ENCODE measurements at regions not wholly inside any gene's neighbourhood (a gene's known extent, or its start where the extent isn't known, plus 50 kb on each side); places are given as distances from the start of the nearest gene placed in this dataset.

DNA sequence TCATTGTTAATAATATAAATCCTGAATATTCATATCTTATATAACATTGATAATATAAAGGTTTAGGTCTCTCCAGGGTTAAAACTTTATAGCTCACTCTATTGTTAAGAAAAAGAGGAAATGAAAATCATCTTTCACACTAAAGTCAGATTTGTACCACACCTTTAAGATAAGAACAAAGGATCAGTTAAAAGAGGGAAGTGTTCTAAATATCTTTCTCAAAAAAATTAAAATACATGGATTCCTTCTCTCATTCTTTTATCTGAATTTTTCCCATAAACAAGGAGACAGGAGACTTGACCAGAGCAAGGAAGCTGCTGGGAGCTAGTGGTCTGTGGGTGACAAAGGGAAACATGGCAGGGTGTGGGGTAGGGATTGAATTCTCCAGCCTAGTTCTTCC, 323.0 kb upstream of the CPXCR1 start:
- no TSS peak for BruUV-seq (replicated peaks)
- intact Hi-C loops (cut with micrococcal nuclease; ENCODE audit: unreplicated experiment): loop anchor here (2.0 kb wide), 2 partner anchors 181 to 287 kb away; no protein-coding TSS in a partner anchor

GRCh38 chrX:88424541-88424940, 322.5 kb upstream of the CPXCR1 start:
- in situ Hi-C loops (cut with HindIII; ENCODE audit: extremely low pct_ligation_motif_present, low pct_unique_long_range_greater_than_20kb): no loop called here
- intact Hi-C loops (cut with micrococcal nuclease; ENCODE audit: unreplicated experiment): loop anchor here (2.0 kb wide), 2 partner anchors 180 to 288 kb away; no protein-coding TSS in a partner anchor
- no peak for TF ChIP-seq ZC3H4 (CRISPR knock-in tag; IDR thresholded peaks at IDR 0.05; ENCODE audit: borderline replicate concordance)
- no peak for TF ChIP-seq ZNF513 (CRISPR knock-in tag; conservative IDR thresholded peaks at IDR 0.05)
- no peak for TF ChIP-seq ZC3H13 (CRISPR knock-in tag; IDR thresholded peaks at IDR 0.05)
- no peak for TF ChIP-seq ZNF687 (CRISPR knock-in tag; IDR thresholded peaks at IDR 0.05)
- TF ChIP-seq POLR2AphosphoS5 (IDR thresholded peaks at IDR 0.05; ENCODE audit: low read depth, low read length): no peak
- TF ChIP-seq ZKSCAN1 (IDR thresholded peaks at IDR 0.05; ENCODE audit: low read length): no peak
- H4K20me1 ChIP-seq (ENCODE audit: insufficient read depth, low read length): no peaks in the 10 kb centered on the region
- no peak overlapping the region for H3K4me3 ChIP-seq (replicated peaks in 1 of 3; ENCODE audit: insufficient read depth in 1 of 3, low read depth in 2 of 3, low read length in 3 of 3)
- ChIA-PET POLR2A (no interaction called here), CTCF (ENCODE audit: low intra/inter-chr PET ratio, low total read pairs) (no interaction called here)
- no peaks in the 10 kb centered on the region for H3K9me3 ChIP-seq (ENCODE audit: low read length)
- H3K27me3 ChIP-seq (ENCODE audit: control insufficient read depth in 1 of 2, insufficient read depth in 2 of 2, low read length in 2 of 2): no peaks in the 10 kb centered on the region
- BruUV-seq (replicated peaks): no TSS peak
- no peak overlapping the region for H3K9ac ChIP-seq (ENCODE audit: insufficient read depth, low read depth, low read length)
- H3K36me3 ChIP-seq (replicated peaks in 1 of 2; ENCODE audit: control insufficient read depth in 1 of 2, insufficient read depth in 2 of 2, low read length in 2 of 2): no peaks in the 10 kb centered on the region
- no peak for FAIRE-seq
- no peak overlapping the region for H2AFZ ChIP-seq (ENCODE audit: low read length)
- H3K4me1 ChIP-seq (ENCODE audit: insufficient read depth, low read length): peaks cover 8% of the 10 kb centered on the region; the same call in 1 of the 2 replicates
- H3K79me2 ChIP-seq (ENCODE audit: insufficient read depth, low read length): no peaks in the 10 kb centered on the region
- 95% methylated on average over 4 of the region's 4 CpGs for WGBS (ENCODE audit: low lambda C conversion rate)
- no peak for DNase-seq (ENCODE audit: low spot score)
- no peak for ATAC-seq
- H3K27ac ChIP-seq (ENCODE audit: extremely low read length, insufficient read depth, low read length): no peak overlapping the region
- H3K4me2 ChIP-seq (ENCODE audit: low read depth, low read length): no peak overlapping the region

More for the DNA sequence above, 323.0 kb upstream of the CPXCR1 start:
- peak overlapping the region; percentile 27 for H2AFZ ChIP-seq (ENCODE audit: low read length)
- H3K9ac ChIP-seq (ENCODE audit: insufficient read depth, low read depth, low read length): no peak overlapping the region
- no peak overlapping the region for H3K27ac ChIP-seq (ENCODE audit: extremely low read length, insufficient read depth, low read length)
- in situ Hi-C loops (cut with HindIII; ENCODE audit: extremely low pct_ligation_motif_present, low pct_unique_long_range_greater_than_20kb): no loop called here
- no peaks in the 10 kb centered on the region for H3K9me3 ChIP-seq (ENCODE audit: low read length)
- no peak overlapping the region for H3K4me3 ChIP-seq (replicated peaks in 1 of 3; ENCODE audit: insufficient read depth in 1 of 3, low read depth in 2 of 3, low read length in 3 of 3)
- POLR2A ChIA-PET: no interaction called here
- TF ChIP-seq PATZ1 (CRISPR knock-in tag; IDR thresholded peaks at IDR 0.05): no peak
- H3K36me3 ChIP-seq (replicated peaks in 1 of 2; ENCODE audit: control insufficient read depth in 1 of 2, insufficient read depth in 2 of 2, low read length in 2 of 2): no peaks in the 10 kb centered on the region
- no peaks in the 10 kb centered on the region for H3K79me2 ChIP-seq (ENCODE audit: insufficient read depth, low read length)
- H3K4me1 ChIP-seq (ENCODE audit: insufficient read depth, low read length): peaks cover 8% of the 10 kb centered on the region; the same call in 1 of the 2 replicates
- no peaks in the 10 kb centered on the region for H4K20me1 ChIP-seq (ENCODE audit: insufficient read depth, low read length)
- CTCF ChIA-PET (ENCODE audit: low intra/inter-chr PET ratio, low total read pairs): no interaction called here
- H3K4me2 ChIP-seq (ENCODE audit: low read depth, low read length): no peak overlapping the region
- no peaks in the 10 kb centered on the region for H3K27me3 ChIP-seq (ENCODE audit: control insufficient read depth in 1 of 2, insufficient read depth in 2 of 2, low read length in 2 of 2)
- DNase-seq (ENCODE audit: low spot score) (no peak), ATAC-seq (no peak), FAIRE-seq (no peak)

Data from HepG2 (cell line).